ENCODE measurements at regions not wholly inside any gene's neighbourhood (a gene's known extent, or its start where the extent isn't known, plus 50 kb on each side); places are given as distances from the start of the nearest gene placed in this dataset.

- no peak for TF ChIP-seq CTCF (IDR thresholded peaks at IDR 0.05; ENCODE audit: extremely low read depth, insufficient read depth, missing control alignments)
- in situ Hi-C loops (cut with MboI; ENCODE audit: low pct_unique_long_range_greater_than_20kb, low sequenced_read_pairs, unreplicated experiment) = no loop called here
- no peak for DNase-seq (ENCODE audit: low spot score)
Measured at GRCh38 chr7:28267012-28267411, 86.4 kb upstream of the JAZF1 start.

GRCh38 chr7:28269700-28270361 is 89.2 kb upstream of the JAZF1 start:
- peak; percentile 12 for DNase-seq (ENCODE audit: low spot score)
- in situ Hi-C loops (cut with MboI; ENCODE audit: low pct_unique_long_range_greater_than_20kb, low sequenced_read_pairs, unreplicated experiment) = no loop called here
- TF ChIP-seq CTCF (IDR thresholded peaks at IDR 0.05; ENCODE audit: extremely low read depth, insufficient read depth, missing control alignments) = no peak

GRCh38 chr7:28270536-28270935 is 89.9 kb upstream of the JAZF1 start:
- in situ Hi-C loops (cut with MboI; ENCODE audit: low pct_unique_long_range_greater_than_20kb, low sequenced_read_pairs, unreplicated experiment) = no loop called here
- TF ChIP-seq CTCF (IDR thresholded peaks at IDR 0.05; ENCODE audit: extremely low read depth, insufficient read depth, missing control alignments) = no peak
- DNase-seq (ENCODE audit: low spot score) = no peak

GRCh38 chr7:28272461-28272877 is 91.9 kb upstream of the JAZF1 start:
- peak; percentile 18 for DNase-seq (ENCODE audit: low spot score)
- TF ChIP-seq CTCF (IDR thresholded peaks at IDR 0.05; ENCODE audit: extremely low read depth, insufficient read depth, missing control alignments) = peak; percentile 19
- in situ Hi-C loops (cut with MboI; ENCODE audit: low pct_unique_long_range_greater_than_20kb, low sequenced_read_pairs, unreplicated experiment) = no loop called here

GRCh38 chr7:28276298-28276697 is 95.7 kb upstream of the JAZF1 start:
- in situ Hi-C loops (cut with MboI; ENCODE audit: low pct_unique_long_range_greater_than_20kb, low sequenced_read_pairs, unreplicated experiment) = no loop called here
- DNase-seq (ENCODE audit: low spot score) = no peak
- TF ChIP-seq CTCF (IDR thresholded peaks at IDR 0.05; ENCODE audit: extremely low read depth, insufficient read depth, missing control alignments) = no peak

- in situ Hi-C loops (cut with MboI; ENCODE audit: low pct_unique_long_range_greater_than_20kb, low sequenced_read_pairs, unreplicated experiment) = no loop called here
- TF ChIP-seq CTCF (IDR thresholded peaks at IDR 0.05; ENCODE audit: extremely low read depth, insufficient read depth, missing control alignments) = no peak
- DNase-seq (ENCODE audit: low spot score) = no peak
Measured at GRCh38 chr7:28277364-28277763, 96.8 kb upstream of the JAZF1 start.

All from GM13977 (cell line).